IPS-18c (cell line): ENCODE measurements at regions not wholly inside any gene's neighbourhood (a gene's known extent, or its start where the extent isn't known, plus 50 kb on each side); places are given as distances from the start of the nearest gene placed in this dataset.

Source experiments
- H3K4me3 ChIP-seq: 2 replicates; pipeline ENCODE4 v1.7.0; 2013; ENCODE audit warnings: low read depth, mild to moderate bottlenecking, low read length, moderate library complexity; ENCODE audit not compliant: insufficient read depth
- H3K9me3 ChIP-seq: one replicate; pipeline ENCODE4 v1.6.1; 2013; ENCODE audit warnings: mild to moderate bottlenecking, low read length, moderate library complexity; ENCODE audit not compliant: control insufficient read depth, insufficient read depth

GRCh38 chr2:146949400-146949799 lies 895.4 kb upstream of the ACVR2A start:
- H3K9me3 ChIP-seq = no peaks in the 10 kb centered on the region
- H3K4me3 ChIP-seq = no peak overlapping the region

DNA sequence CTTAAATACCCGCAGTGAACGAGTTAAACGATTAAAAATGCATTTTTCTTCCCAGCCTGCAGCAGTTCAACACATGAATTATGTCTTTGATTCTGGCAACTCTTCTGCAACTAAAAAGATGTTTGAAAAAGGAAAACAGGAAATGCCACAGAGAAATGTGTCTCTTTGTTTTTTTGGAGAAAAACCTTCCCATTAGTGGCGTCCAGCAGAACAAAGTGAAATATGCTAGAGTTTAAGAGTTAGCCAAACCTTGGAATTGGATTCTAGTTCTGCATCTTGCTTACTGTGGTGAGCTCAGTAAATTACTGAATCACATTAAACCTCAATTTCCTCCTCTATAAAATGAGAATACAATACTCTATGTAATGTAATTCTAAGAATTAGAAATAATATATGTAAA lies 900.2 kb upstream of the ACVR2A start:
- Histone ChIP-seq H3K4me3 (no peak overlapping the region), H3K9me3 (no peaks in the 10 kb centered on the region)

DNA sequence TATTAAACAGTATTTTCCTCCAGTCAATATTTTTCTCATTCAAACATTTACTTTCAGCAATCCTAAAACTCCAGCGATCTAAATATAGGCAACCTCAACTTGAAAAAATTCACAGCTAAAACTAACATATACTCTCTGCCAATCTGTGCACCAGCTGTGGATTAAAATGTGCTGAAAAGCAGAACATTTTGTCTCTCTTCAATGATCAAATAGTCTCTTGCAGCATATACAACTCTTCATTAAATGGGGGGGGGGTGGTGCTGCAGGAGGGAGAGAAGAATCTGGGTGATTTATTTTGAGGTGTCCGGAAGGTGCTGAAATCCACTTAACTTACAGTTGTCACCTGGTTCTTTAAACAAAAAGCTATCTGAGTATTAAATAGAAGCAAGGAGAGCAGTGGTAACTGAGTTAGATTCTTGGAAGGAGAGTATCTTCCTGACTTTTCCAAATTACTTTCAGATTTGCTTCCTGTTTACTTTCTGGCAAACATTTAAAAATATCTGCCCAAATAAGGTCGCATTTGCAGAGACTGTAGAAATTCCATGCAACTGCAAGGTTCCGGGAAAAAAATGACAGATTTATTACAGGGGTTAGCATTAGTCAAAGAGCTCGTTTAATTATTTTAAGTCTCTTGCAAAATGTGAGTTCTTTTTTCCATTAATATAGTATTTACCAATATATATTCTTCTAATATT lies 904.7 kb upstream of the ACVR2A start:
- no peaks in the 10 kb centered on the region for H3K9me3 ChIP-seq
- no peak overlapping the region for H3K4me3 ChIP-seq

GRCh38 chr2:146934921-146935320 lies 909.9 kb upstream of the ACVR2A start:
- Histone ChIP-seq H3K4me3 (no peak overlapping the region), H3K9me3 (no peaks in the 10 kb centered on the region)

GRCh38 chr2:146931109-146931508 lies 913.7 kb upstream of the ACVR2A start:
- Histone ChIP-seq H3K4me3 (no peak overlapping the region), H3K9me3 (no peaks in the 10 kb centered on the region)

DNA sequence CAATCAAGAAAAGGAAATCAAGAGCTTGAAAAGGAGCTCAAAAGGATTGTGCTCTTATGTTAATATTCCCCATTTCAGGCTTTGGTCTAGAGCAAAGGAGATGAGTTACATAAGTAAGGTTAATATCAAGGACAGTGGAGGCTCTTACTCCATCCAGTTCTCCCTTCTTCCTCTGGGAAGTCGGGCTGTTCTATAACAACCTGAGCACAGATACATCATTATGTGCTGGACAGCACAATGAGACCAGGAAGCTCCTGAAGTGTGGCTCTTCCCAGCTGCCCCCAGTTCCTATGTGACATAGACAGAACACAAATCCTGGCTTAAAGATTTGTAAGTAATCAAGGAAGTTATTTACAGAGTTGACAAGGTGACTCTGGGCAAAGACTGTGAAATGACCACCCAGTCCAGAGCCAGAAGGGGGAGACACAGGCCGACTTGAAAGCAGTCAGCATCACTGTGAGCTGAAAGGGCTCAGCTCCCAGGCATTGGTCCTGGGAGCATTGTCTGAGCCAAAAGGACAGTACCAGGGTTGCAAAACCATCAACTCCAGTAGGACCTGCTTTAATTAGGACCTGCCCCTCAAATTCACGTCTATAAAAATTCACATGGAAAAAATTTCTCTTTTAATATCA lies 917.6 kb upstream of the ACVR2A start:
- no peak overlapping the region for H3K4me3 ChIP-seq
- H3K9me3 ChIP-seq = no peaks in the 10 kb centered on the region

DNA sequence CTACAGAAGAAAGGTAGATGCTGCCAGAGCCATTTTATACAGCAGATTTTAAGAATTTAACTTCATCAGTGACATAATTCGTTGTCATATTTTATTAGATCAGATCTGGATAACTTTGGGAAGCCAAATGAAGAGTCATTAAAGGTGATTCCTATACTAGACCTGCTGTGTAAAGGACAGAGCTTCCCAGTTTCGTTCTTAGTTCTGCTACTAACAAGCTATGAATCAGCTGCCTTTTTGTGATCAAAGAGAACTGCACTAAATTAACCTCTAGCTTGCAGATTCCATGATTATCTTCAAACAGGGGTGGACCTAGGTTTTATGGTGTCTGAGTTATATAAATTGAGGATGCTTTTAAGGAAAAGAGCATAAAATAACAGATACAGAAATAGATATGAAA lies 926.5 kb upstream of the ACVR2A start:
- H3K4me3 ChIP-seq = no peak overlapping the region
- no peaks in the 10 kb centered on the region for H3K9me3 ChIP-seq

- Histone ChIP-seq H3K9me3 (no peaks in the 10 kb centered on the region), H3K4me3 (no peak overlapping the region)
These were observed 927.3 kb upstream of the ACVR2A start for GRCh38 chr2:146917431-146918042.

DNA sequence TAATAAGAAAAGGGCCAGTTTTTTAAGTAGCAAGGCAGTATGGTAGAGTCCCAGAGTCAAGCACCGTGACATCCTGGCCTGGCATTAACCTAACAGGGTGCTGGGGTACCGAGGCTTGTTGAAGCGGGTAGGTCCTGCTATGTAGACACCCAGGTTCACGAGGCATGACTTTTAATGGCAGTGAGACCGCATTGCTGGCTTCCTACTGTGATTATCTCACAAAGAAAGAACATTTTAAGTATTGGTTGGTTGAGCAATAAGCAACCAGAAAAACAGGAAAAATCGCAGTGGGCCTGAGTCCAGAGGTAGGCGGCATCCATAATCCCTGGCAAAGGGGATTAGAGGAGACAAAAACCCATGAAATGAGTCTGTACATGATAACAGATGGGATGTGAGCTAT lies 927.9 kb upstream of the ACVR2A start:
- Histone ChIP-seq H3K9me3 (no peaks in the 10 kb centered on the region), H3K4me3 (no peak overlapping the region)

GRCh38 chr2:146913476-146913875 lies 931.4 kb upstream of the ACVR2A start:
- H3K4me3 ChIP-seq = no peak overlapping the region
- H3K9me3 ChIP-seq = no peaks in the 10 kb centered on the region

DNA sequence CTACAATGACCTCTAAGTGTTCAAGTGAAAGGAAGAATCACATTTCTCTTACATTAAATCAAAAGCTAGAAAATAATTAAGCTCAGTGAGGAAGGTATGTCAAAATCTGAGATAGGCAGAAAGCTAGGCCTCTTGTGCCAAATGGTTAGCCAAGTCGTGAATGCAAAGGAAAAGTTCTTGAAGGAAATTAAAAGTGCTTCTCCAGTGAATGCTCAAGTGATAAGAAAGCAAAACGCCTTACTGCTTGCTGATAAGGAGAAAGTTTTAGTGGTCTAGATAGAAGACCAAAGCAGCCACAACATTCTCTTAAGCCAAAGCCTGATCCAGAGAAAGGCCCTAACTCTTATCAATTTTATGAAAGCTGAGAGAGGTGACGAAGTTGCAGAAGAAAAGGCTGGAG lies 932.3 kb upstream of the ACVR2A start:
- no peaks in the 10 kb centered on the region for H3K9me3 ChIP-seq

DNA sequence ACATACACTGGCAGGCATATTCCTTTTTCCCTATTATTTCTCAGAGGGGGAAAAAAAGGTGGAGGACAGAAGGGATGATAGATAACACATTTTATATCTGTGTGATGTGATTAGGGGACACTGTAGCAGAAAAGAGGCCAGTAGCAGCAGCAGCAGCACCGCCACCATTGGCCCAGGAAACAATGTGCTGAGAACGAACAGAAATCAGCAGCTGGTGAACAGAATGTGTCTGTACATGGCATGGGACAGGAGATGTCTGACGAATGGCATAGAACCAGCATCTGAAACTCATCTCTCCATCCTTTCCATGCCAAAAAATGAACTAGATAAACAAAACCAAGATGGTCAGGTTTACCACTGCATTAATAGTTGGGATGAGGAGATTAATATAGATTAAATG lies 936.1 kb upstream of the ACVR2A start:
- Histone ChIP-seq H3K9me3 (no peaks in the 10 kb centered on the region), H3K4me3 (no peak overlapping the region)

More for the DNA sequence above, 932.3 kb upstream of the ACVR2A start:
- no peak overlapping the region for H3K4me3 ChIP-seq

DNA sequence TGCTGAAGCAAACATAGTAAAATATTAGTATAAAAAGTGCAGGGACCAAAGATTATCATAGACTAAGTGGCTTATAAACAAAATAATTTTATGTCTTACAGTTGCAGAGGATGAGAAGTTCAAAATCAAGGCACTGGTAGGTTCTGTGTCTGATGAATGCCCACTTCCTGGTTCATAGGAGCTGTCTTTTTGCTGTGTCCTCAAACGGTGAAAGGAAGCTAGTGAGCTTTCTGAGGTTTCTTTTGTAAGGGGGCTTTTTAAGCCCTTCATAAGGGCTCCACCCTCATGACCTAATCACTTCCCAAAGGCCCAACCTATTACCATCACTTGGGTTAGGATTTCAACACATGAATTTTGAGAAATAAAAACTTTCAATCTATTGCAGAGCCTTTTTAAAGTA lies 946.7 kb upstream of the ACVR2A start:
- H3K9me3 ChIP-seq = no peaks in the 10 kb centered on the region

GRCh38 chr2:146894514-146894913 lies 950.3 kb upstream of the ACVR2A start:
- H3K4me3 ChIP-seq = no peak overlapping the region
- H3K9me3 ChIP-seq = no peaks in the 10 kb centered on the region

More for the DNA sequence above, 946.7 kb upstream of the ACVR2A start:
- no peak overlapping the region for H3K4me3 ChIP-seq

GRCh38 chr2:146893500-146894041 lies 951.3 kb upstream of the ACVR2A start:
- Histone ChIP-seq H3K4me3 (no peak overlapping the region), H3K9me3 (no peaks in the 10 kb centered on the region)

- Histone ChIP-seq H3K4me3 (no peak overlapping the region), H3K9me3 (no peaks in the 10 kb centered on the region)
These were observed 954.3 kb upstream of the ACVR2A start for GRCh38 chr2:146890491-146890890.

GRCh38 chr2:146879882-146880281 lies 964.9 kb upstream of the ACVR2A start:
- Histone ChIP-seq H3K4me3 (no peak overlapping the region), H3K9me3 (no peaks in the 10 kb centered on the region)

DNA sequence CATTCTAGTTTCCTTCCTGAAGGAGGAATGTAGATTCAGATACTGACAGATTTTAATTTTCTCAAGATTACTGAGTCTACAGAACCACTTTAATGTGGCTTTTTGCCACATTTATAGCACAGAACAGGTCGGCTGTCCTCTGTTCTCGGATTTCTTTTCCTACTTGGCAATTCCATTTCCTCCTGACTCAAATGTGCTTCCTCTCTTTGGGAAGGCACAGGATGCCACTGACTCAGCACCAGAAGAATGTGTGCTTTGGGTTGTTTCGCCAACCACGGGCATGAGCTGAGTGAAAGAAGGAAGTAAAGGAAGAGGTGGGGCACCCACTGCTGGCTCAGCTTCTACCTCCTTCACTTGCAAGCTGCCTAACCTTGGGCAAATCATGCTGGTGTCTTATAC lies 970.6 kb upstream of the ACVR2A start:
- Histone ChIP-seq H3K4me3 (no peak overlapping the region), H3K9me3 (no peaks in the 10 kb centered on the region)
